Transverse colon (tissue), 4 donors: ENCODE measurements at regions not wholly inside any gene's neighbourhood (a gene's known extent, or its start where the extent isn't known, plus 50 kb on each side); places are given as distances from the start of the nearest gene placed in this dataset.

Experiments
- DNase-seq: peaks from one replicate; pipeline ENCODE4 v3.0.0-alpha.2; 2019
- H3K27ac ChIP-seq, 4 donors: fragments of 200-600 bp; sonication (generic); 2 replicates each; pipeline ENCODE4 v1.5.1; 2016 to 2018; ENCODE audit warnings: inconsistent platforms in 4 of 4
- H3K27me3 ChIP-seq: fragments of 200-600 bp; sonication (generic); 2 replicates; pipeline ENCODE4 v1.5.1; 2017; ENCODE audit warnings: inconsistent platforms
- H3K36me3 ChIP-seq, 4 donors: fragments of 200-600 bp; sonication (generic); 2 replicates each; pipeline ENCODE4 v1.5.1; 2017 to 2019; ENCODE audit warnings: inconsistent platforms in 4 of 4
- H3K4me1 ChIP-seq, 4 donors: fragments of 200-600 bp; sonication (generic); 2 replicates each; pipeline ENCODE4 v1.5.1; 2017 to 2020; ENCODE audit warnings: inconsistent platforms in 4 of 4
- H3K4me3 ChIP-seq, 4 donors: fragments of 200-600 bp; sonication (generic); 1 replicate in 1 of 4; 2 replicates in 3 of 4; pipeline versions ENCODE4 v1.5.1 to v1.6.1; 2017 to 2019; ENCODE audit warnings: inconsistent platforms in 4 of 4
- H3K9me3 ChIP-seq, 2 donors: fragments of 200-600 bp; sonication (generic); 2 replicates each; pipeline ENCODE4 v1.5.1; 2017 to 2019; ENCODE audit warnings: inconsistent platforms in 2 of 2
- EP300 ChIP-seq: sonication (generic); formaldehyde crosslinking; IDR thresholded peaks from one replicate; pipeline ENCODE4 v1.6.1; 2017; ENCODE audit warnings: antibody characterized with exemption, low read depth
- POLR2A ChIP-seq: fragments of 450-650 bp; IDR thresholded peaks from one replicate; pipeline ENCODE4 v1.6.1; 2016; ENCODE audit warnings: antibody characterized with exemption, mild to moderate bottlenecking, moderate library complexity
- POLR2AphosphoS5 ChIP-seq, 3 donors: sonication (generic); formaldehyde crosslinking; IDR thresholded peaks; one replicate each; pipeline ENCODE4 v1.6.1; 2016; ENCODE audit warnings: antibody characterized with exemption in 3 of 3
- WGBS, 2 donors: methylation state at CpG; one replicate each; pipeline ENCODE4 v1.1.5; 2018; ENCODE audit warnings: low coverage in 1 of 2; 5-methylcytosine and 5-hydroxymethylcytosine counted together
- in situ Hi-C, 4 donors: fragments of 200-750 bp; cut with MboI; loops; one replicate each; pipeline versions ENCODE4 v1.15.0 to v1.15.1; 2017; ENCODE audit warnings: low sequenced_read_pairs in 3 of 4, low pct_ligation_motif_present in 1 of 4, low pct_unique_long_range_greater_than_20kb in 1 of 4
- intact Hi-C: fragments of 100-400 bp; cut with DNase I; formaldehyde crosslinking; loops from one replicate; pipeline ENCODE4 v1.15.1; 2023; ENCODE audit warnings: low total_unique reads
- TF ChIP-seq, protein P1 (sequence below), 5 experiments: fragments of 200-600 bp in 3 of 5; fragments of 450-650 bp in 2 of 5; sonication (generic) in 3 of 5; IDR thresholded peaks; 1 replicate in 2 of 5; 2 replicates in 3 of 5; pipeline ENCODE4 v1.5.1; 2016 to 2017; ENCODE audit warnings: antibody characterized with exemption in 5 of 5, inconsistent platforms in 3 of 5, mild to moderate bottlenecking in 2 of 5, moderate library complexity in 1 of 5

DNA sequence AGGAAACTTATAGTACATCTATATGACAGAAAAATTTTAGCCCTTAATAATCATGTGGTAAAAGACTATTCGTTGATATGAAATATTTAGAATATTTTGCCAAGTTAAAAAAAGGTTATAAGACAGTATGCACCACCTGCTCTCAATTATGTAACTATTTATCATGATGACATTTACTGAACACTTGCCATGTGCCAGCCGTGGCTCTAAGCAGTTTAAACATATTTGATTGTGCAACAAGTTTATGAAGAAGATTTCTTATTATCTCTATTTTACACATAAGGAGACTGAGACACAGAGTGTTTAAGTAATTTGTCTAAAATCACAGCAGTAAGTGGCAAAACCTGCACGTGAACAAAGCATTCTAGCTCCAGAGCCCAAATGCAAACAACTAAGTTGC is 199.3 kb upstream of the JUN start:
- H3K4me1 ChIP-seq: peaks cover 0 to 24% (median 2%) of the 10 kb centered on the region in 4 donors
- intact Hi-C loops (no loop called here), in situ Hi-C loops (no loop called here)
- no peaks in the 10 kb centered on the region for H3K27me3 ChIP-seq
- WGBS, 2 donors: 50 to 54% methylated on average over 3 of the region's 3 CpGs
- TF ChIP-seq EP300 (no peak), POLR2AphosphoS5 (IDR thresholded peaks at IDR 0.05) (no peak), POLR2A (no peak)
- TF ChIP-seq, protein P1, sequence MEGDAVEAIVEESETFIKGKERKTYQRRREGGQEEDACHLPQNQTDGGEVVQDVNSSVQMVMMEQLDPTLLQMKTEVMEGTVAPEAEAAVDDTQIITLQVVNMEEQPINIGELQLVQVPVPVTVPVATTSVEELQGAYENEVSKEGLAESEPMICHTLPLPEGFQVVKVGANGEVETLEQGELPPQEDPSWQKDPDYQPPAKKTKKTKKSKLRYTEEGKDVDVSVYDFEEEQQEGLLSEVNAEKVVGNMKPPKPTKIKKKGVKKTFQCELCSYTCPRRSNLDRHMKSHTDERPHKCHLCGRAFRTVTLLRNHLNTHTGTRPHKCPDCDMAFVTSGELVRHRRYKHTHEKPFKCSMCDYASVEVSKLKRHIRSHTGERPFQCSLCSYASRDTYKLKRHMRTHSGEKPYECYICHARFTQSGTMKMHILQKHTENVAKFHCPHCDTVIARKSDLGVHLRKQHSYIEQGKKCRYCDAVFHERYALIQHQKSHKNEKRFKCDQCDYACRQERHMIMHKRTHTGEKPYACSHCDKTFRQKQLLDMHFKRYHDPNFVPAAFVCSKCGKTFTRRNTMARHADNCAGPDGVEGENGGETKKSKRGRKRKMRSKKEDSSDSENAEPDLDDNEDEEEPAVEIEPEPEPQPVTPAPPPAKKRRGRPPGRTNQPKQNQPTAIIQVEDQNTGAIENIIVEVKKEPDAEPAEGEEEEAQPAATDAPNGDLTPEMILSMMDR (IDR thresholded peaks at IDR 0.05): no peak
- DNase-seq: no peak
- no peaks in the 10 kb centered on the region for H3K36me3 ChIP-seq
- H3K4me3 ChIP-seq: no peak overlapping the region
- H3K9me3 ChIP-seq: no peaks in the 10 kb centered on the region
- no peak overlapping the region for H3K27ac ChIP-seq

DNA sequence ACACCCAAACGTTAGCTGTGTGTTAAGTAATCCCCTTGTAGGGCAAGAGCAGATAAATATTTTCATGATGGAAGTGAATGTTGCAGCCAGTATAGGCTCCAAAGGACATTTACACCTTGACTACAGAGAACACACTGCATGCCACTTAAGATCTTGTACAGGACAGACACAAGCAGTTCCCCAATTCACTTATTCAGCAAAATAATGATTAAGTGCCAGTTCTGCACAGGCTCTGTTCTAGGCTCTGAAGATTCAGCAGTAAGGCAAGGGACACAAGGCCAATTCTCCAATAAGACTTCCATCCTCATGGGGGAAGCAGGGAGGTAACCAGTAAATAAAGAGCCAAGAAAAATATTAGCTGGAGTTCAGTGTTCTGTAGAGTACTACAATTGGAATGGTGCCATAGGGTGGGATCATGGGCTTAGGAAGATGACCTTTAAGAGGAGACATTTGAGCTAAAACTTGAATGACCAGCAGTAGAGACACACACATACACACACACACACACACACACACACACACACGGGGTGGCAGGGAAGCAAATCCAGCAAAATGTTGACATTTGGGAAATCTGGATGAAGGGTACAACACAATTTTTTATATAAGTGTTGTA is 199.9 kb upstream of the JUN start:
- intact Hi-C loops (no loop called here), in situ Hi-C loops (no loop called here)
- H3K4me3 ChIP-seq: no peak overlapping the region
- peaks cover 0 to 23% (median 2%) of the 10 kb centered on the region in 4 donors for H3K4me1 ChIP-seq
- H3K27ac ChIP-seq: no peak overlapping the region
- no peaks in the 10 kb centered on the region for H3K36me3 ChIP-seq
- H3K9me3 ChIP-seq: no peaks in the 10 kb centered on the region
- no peaks in the 10 kb centered on the region for H3K27me3 ChIP-seq
- no peak for DNase-seq
- TF ChIP-seq EP300: no peak
- TF ChIP-seq POLR2A: no peak
- TF ChIP-seq POLR2AphosphoS5 (IDR thresholded peaks at IDR 0.05): no peak
- TF ChIP-seq, protein P1 (IDR thresholded peaks at IDR 0.05): no peak
- WGBS, 2 donors: 52 to 53% methylated on average over 2 of the region's 2 CpGs

- Histone ChIP-seq H3K27me3 (no peaks in the 10 kb centered on the region), H3K9me3 (no peaks in the 10 kb centered on the region), H3K4me1 (peaks cover 0 to 17% (median 2%) of the 10 kb centered on the region in 4 donors), H3K4me3 (no peak overlapping the region), H3K27ac (no peak overlapping the region), H3K36me3 (no peaks in the 10 kb centered on the region)
- in situ Hi-C loops (no loop called here), intact Hi-C loops (no loop called here)
- no peak for TF ChIP-seq POLR2A
- TF ChIP-seq EP300: no peak
- TF ChIP-seq, protein P1 (IDR thresholded peaks at IDR 0.05): no peak
- no peak for TF ChIP-seq POLR2AphosphoS5 (IDR thresholded peaks at IDR 0.05)
- DNase-seq: no peak
- 60 to 62% methylated on average over 3 to 4 of the region's 4 CpGs for WGBS, 2 donors
These were observed 203.3 kb upstream of the JUN start for GRCh38 chr1:58986996-58987767.

- Histone ChIP-seq H3K4me1 (peaks cover 0 to 5% (median 0%) of the 10 kb centered on the region in 4 donors), H3K4me3 (no peak overlapping the region), H3K27me3 (no peaks in the 10 kb centered on the region), H3K36me3 (no peaks in the 10 kb centered on the region), H3K27ac (no peak overlapping the region), H3K9me3 (no peaks in the 10 kb centered on the region)
- in situ Hi-C loops (no loop called here), intact Hi-C loops (no loop called here)
- DNase-seq: no peak
- TF ChIP-seq, protein P1 (IDR thresholded peaks at IDR 0.05): no peak
These were observed 204.9 kb upstream of the JUN start for GRCh38 chr1:58988752-58989151.
